SK-MEL-5 (cell line): ENCODE measurements at regions not wholly inside any gene's neighbourhood (a gene's known extent, or its start where the extent isn't known, plus 50 kb on each side); places are given as distances from the start of the nearest gene placed in this dataset.

Source experiments
- DNase-seq: peaks from one replicate; pipeline ENCODE4 v3.0.0-alpha.2; 2016; ENCODE audit warnings: low read depth, low spot score
- in situ Hi-C: cut with HindIII; loops from 2 replicates; pipeline ENCODE4 v1.10.0; 2016; ENCODE audit warnings: low sequenced_read_pairs, high pct_unique_total_duplicates, low pct_unique_long_range_greater_than_20kb

- in situ Hi-C loops, result no loop called here
- DNase-seq, result no peak
Measured at GRCh38 chr11:80077113-80077512, 636.3 kb upstream of the TENM4 start.

GRCh38 chr11:80074837-80075236, 634.0 kb upstream of the TENM4 start:
- in situ Hi-C loops, result no loop called here

GRCh38 chr11:80066291-80066690, 625.5 kb upstream of the TENM4 start:
- in situ Hi-C loops, result no loop called here

More at GRCh38 chr11:80074837-80075236, 634.0 kb upstream of the TENM4 start:
- DNase-seq, result no peak

GRCh38 chr11:80065086-80065485, 624.3 kb upstream of the TENM4 start:
- no peak for DNase-seq
- in situ Hi-C loops, result no loop called here

More at GRCh38 chr11:80066291-80066690, 625.5 kb upstream of the TENM4 start:
- no peak for DNase-seq

GRCh38 chr11:80061056-80061455, 620.2 kb upstream of the TENM4 start:
- in situ Hi-C loops, result no loop called here
- DNase-seq, result no peak

- in situ Hi-C loops, result no loop called here
- DNase-seq, result no peak
Measured at GRCh38 chr11:80054582-80055165, 613.8 kb upstream of the TENM4 start.

- in situ Hi-C loops, result no loop called here
- no peak for DNase-seq
Measured at GRCh38 chr11:80048513-80048912, 607.7 kb upstream of the TENM4 start.

GRCh38 chr11:80041136-80042000, 600.5 kb upstream of the TENM4 start:
- DNase-seq, result no peak
- in situ Hi-C loops, result no loop called here

- DNase-seq, result no peak
- in situ Hi-C loops, result no loop called here
Measured at GRCh38 chr11:80034801-80035200, 594.0 kb upstream of the TENM4 start.

GRCh38 chr11:80031014-80031600, 590.3 kb upstream of the TENM4 start:
- in situ Hi-C loops, result no loop called here
- no peak for DNase-seq

- no peak for DNase-seq
- in situ Hi-C loops, result no loop called here
Measured at GRCh38 chr11:80028998-80029397, 588.2 kb upstream of the TENM4 start.

- in situ Hi-C loops, result no loop called here
- no peak for DNase-seq
Measured at GRCh38 chr11:80024119-80024518, 583.3 kb upstream of the TENM4 start.

- DNase-seq, result no peak
- in situ Hi-C loops, result no loop called here
Measured at GRCh38 chr11:80023386-80023785, 582.6 kb upstream of the TENM4 start.

GRCh38 chr11:80010536-80010935, 569.7 kb upstream of the TENM4 start:
- in situ Hi-C loops, result no loop called here
- no peak for DNase-seq

- in situ Hi-C loops, result no loop called here
- DNase-seq, result no peak
Measured at GRCh38 chr11:80009081-80009480, 568.3 kb upstream of the TENM4 start.

- DNase-seq, result no peak
- in situ Hi-C loops, result no loop called here
Measured at GRCh38 chr11:80007616-80008015, 566.8 kb upstream of the TENM4 start.

GRCh38 chr11:79990141-79990540, 549.3 kb upstream of the TENM4 start:
- no peak for DNase-seq
- in situ Hi-C loops, result no loop called here

GRCh38 chr11:79982185-79982584, 541.4 kb upstream of the TENM4 start:
- DNase-seq, result peak; percentile 48
- in situ Hi-C loops, result no loop called here

GRCh38 chr11:79980916-79981315, 540.1 kb upstream of the TENM4 start:
- in situ Hi-C loops, result no loop called here

More at GRCh38 chr11:79980916-79981315, 540.1 kb upstream of the TENM4 start:
- DNase-seq, result no peak
